GM12873 (cell line): ENCODE measurements at regions not wholly inside any gene's neighbourhood (a gene's known extent, or its start where the extent isn't known, plus 50 kb on each side); places are given as distances from the start of the nearest gene placed in this dataset.

Experiments
- TF ChIP-seq, protein P1 (sequence below): IDR thresholded peaks from 2 replicates; pipeline ENCODE4 v1.5.1; 2012; ENCODE audit warnings: low read depth, mild to moderate bottlenecking, moderate library complexity, low read length, control low read depth; ENCODE audit not compliant: insufficient read depth; ENCODE audit errors: missing control alignments

DNA sequence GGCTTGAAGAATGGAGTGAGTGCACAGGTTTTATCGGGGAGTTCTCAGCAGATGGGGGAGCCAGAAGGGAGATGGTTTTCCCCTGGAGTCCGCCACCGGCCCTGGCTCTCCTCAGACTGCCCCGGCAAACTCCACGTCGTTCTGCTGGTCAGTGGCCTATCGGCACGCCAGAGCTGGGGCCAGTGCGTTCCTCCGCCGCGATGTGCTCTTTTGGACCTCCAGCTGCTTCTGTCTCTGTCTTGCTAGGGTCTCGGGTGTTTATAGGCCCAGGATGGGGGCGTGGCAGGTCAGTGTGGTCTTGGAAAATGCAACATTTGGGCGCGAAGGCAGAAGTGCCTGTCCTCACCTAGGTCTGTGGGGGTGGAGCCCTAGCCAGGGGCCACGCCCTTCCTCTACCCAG is 53.0 kb upstream of the ADTRP start:
- TF ChIP-seq, protein P1, sequence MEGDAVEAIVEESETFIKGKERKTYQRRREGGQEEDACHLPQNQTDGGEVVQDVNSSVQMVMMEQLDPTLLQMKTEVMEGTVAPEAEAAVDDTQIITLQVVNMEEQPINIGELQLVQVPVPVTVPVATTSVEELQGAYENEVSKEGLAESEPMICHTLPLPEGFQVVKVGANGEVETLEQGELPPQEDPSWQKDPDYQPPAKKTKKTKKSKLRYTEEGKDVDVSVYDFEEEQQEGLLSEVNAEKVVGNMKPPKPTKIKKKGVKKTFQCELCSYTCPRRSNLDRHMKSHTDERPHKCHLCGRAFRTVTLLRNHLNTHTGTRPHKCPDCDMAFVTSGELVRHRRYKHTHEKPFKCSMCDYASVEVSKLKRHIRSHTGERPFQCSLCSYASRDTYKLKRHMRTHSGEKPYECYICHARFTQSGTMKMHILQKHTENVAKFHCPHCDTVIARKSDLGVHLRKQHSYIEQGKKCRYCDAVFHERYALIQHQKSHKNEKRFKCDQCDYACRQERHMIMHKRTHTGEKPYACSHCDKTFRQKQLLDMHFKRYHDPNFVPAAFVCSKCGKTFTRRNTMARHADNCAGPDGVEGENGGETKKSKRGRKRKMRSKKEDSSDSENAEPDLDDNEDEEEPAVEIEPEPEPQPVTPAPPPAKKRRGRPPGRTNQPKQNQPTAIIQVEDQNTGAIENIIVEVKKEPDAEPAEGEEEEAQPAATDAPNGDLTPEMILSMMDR, result no peak

DNA sequence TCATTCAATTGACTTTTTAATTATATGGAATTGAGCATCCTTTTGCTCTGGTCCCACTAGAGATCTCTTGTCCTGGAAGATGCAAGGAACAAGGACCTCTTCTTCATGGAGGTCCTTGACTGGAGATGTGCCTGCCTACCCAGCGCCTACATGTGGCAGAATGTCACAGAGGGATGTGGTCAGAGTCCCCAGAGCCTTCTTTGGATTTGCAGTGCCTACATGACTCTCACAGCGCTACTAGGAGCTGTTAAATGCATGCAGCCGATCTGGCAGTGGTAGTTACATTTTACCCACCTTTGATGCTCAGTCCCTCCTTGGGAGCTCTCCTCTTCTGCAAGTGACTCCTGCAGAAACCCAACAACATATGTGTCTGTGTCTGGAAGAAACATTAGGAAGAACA is 51.9 kb upstream of the ADTRP start:
- TF ChIP-seq, protein P1, result no peak

DNA sequence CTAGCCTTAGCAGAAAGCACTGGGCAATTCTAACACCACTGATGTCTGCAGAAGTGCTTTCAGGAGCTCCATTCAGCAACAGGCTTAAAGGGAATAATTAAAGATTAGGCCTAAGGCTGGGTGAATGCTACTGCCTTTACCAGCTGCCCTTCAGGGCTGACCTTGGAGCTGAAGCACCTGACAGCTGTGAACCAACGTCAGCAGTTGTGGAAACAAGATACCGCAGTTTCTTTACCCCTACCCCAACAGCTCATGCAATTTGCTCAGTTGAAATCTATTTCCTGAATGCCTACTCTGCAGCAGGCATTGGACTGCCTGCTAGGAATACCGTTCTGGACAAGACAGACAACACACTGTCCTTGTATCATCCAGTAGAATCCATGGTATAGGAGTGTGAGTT is 51.5 kb upstream of the ADTRP start:
- TF ChIP-seq, protein P1, result no peak

DNA sequence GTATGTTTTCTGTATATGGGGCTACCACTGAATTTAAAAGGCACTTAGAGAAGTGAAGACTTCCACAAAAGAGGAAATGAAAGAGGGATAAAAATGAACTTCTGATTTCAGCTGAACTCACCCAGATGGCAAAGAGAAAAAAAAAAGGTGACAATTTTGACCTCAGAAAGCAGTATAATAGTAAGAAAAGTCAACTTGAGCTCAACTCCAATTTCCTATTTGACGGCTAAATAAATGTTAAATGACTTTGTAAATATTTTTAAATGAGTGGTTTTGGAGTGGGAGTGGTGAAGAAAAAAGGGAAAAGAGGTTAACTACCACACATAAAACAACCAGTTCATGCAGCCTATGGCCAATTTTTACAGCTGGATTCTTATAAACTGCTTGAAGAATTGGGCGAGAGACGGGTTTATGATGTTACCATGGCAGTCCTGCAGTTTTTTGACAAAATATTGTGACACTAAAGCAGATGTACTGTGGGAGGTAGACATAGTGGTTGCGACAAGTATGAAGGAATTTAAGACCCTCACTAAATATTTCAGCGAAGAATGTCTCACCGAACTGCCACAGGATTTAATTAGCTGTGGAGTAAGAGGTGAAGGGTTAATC is 49.8 kb upstream of the ADTRP start:
- TF ChIP-seq, protein P1, result no peak
